Suprapubic skin (tissue), 3 donors: ENCODE measurements at regions not wholly inside any gene's neighbourhood (a gene's known extent, or its start where the extent isn't known, plus 50 kb on each side); places are given as distances from the start of the nearest gene placed in this dataset.

Experiments used
- POLR2A ChIP-seq, 2 donors: fragments of 450-650 bp; IDR thresholded peaks; one replicate each; pipeline ENCODE4 v1.6.1; 2017; ENCODE audit warnings: antibody characterized with exemption in 2 of 2, mild to moderate bottlenecking in 2 of 2, moderate library complexity in 2 of 2
- TF ChIP-seq, protein P1 (sequence below), 2 donors: fragments of 200-600 bp in 1 of 2; fragments of 450-650 bp in 1 of 2; sonication (generic) in 1 of 2; IDR thresholded peaks; one replicate each; pipeline ENCODE4 v1.5.1; 2016 to 2019; ENCODE audit warnings: antibody characterized with exemption in 2 of 2, mild to moderate bottlenecking in 1 of 2, moderate library complexity in 1 of 2

- no peak for TF ChIP-seq POLR2A (IDR thresholded peaks at IDR 0.05)
- TF ChIP-seq, protein P1, sequence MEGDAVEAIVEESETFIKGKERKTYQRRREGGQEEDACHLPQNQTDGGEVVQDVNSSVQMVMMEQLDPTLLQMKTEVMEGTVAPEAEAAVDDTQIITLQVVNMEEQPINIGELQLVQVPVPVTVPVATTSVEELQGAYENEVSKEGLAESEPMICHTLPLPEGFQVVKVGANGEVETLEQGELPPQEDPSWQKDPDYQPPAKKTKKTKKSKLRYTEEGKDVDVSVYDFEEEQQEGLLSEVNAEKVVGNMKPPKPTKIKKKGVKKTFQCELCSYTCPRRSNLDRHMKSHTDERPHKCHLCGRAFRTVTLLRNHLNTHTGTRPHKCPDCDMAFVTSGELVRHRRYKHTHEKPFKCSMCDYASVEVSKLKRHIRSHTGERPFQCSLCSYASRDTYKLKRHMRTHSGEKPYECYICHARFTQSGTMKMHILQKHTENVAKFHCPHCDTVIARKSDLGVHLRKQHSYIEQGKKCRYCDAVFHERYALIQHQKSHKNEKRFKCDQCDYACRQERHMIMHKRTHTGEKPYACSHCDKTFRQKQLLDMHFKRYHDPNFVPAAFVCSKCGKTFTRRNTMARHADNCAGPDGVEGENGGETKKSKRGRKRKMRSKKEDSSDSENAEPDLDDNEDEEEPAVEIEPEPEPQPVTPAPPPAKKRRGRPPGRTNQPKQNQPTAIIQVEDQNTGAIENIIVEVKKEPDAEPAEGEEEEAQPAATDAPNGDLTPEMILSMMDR (IDR thresholded peaks at IDR 0.05) = no peak
These were observed 296.2 kb downstream of the C12orf75 start for GRCh38 chr12:105626653-105627052.
